Bone marrow (tissue), 2 donors: ENCODE measurements at regions not wholly inside any gene's neighbourhood (a gene's known extent, or its start where the extent isn't known, plus 50 kb on each side); places are given as distances from the start of the nearest gene placed in this dataset.
"Not testable (repeated sequence)": the region's sequence is repeated elsewhere in the genome, so short reads cannot be mapped to it uniquely, and the experiment has no call there.

Experiments
- DNase-seq, 2 donors: peaks; one replicate each; lab custom pipeline; 2025; lab: John Stamatoyannopoulos, UW

GRCh38 chr4:59724286-59724685, 1475.8 kb upstream of the ADGRL3 start:
- DNase-seq = not testable (repeated sequence)

GRCh38 chr4:59727745-59728144, 1472.4 kb upstream of the ADGRL3 start:
- DNase-seq = no peak

GRCh38 chr4:59728496-59728895, 1471.6 kb upstream of the ADGRL3 start:
- DNase-seq = no peak

DNA sequence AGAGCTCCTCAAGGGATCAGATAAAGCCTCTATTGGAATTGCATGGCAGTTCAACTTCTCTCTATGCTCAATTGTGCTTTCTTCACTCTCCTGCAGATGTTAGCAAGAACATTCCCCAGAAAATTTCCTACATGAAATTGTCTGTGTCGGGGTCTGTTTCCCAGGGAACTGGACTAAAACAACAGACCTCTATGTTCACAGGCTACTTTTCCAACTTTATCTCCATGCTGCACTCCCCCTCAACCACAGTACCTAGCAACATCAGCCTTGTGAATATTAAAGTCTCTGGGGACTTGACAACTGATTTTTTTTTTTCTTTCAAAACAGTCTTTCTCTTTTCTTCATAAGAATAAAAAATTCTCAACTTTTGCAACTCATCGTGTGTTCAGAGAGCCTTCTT, 1470.8 kb upstream of the ADGRL3 start:
- DNase-seq = no peak

- DNase-seq = no peak
These were observed 1451.7 kb upstream of the ADGRL3 start for GRCh38 chr4:59748433-59748832.

DNA sequence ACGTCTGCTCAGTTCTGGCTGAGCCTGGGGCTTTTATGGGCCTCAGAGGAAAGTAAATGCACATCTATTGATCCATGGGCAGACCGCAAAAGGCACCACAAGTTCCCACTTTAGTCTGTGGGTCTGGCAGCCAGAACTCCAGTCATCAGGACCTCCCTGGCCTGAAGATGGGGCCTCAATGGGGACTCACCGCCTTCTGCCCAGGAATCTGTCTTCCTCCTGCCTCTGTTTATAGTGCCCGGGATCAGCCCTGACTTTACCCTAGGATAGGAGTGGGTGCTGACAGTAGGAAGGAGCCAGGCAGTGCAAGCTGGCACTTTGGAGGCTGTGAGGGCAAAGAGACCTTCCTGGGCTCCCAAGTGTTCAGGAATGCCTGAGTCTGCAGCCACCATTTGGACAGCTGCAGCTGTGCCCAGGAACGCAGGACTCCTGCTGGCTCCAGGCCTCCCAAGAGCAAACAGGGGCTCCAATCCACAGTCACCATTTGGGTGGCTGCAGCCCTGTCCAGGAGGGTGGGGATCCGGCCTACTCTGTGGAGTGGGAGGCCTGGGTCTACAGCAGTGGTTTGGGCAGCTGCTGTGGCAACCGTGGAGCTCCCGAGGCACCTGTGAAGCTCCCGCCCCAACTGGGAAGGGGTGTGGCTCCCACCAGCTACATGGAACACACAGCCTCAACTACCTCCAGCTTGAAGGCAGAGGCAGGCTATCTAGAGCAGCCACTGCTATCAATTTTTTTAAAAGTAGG, 1440.9 kb upstream of the ADGRL3 start:
- DNase-seq = no peak

- DNase-seq = no peak
These were observed 1437.8 kb upstream of the ADGRL3 start for GRCh38 chr4:59762344-59762743.

DNA sequence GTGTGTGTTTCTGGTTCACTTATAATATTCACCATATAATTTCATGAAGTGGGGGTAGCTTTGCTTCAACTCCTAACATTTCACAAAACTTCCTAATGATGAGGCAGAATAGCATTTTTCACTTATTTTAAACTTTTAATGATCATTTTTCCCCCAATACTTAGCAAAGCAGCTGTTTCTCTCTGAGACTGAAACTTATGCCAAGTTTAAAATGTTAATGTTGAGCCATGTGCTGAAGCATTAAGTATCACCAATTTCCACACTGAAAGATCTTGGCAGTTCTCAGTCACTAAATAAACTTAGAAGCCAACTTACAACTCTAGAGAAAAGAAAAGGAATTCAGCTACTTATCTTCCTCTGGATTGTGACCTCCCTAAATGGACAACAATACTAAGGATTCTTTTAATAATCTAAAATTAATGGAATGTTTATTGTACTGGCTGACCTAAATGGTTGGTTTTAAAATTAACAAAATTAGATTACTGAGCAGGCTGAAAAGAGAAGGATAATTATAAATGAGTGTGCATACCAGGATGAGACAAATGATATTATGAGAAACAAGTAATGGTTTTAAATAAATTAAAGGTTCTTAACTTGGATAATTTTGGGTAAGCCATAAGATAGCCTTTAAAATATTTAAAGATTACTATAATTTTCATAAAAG, 1429.4 kb upstream of the ADGRL3 start:
- DNase-seq = no peak

DNA sequence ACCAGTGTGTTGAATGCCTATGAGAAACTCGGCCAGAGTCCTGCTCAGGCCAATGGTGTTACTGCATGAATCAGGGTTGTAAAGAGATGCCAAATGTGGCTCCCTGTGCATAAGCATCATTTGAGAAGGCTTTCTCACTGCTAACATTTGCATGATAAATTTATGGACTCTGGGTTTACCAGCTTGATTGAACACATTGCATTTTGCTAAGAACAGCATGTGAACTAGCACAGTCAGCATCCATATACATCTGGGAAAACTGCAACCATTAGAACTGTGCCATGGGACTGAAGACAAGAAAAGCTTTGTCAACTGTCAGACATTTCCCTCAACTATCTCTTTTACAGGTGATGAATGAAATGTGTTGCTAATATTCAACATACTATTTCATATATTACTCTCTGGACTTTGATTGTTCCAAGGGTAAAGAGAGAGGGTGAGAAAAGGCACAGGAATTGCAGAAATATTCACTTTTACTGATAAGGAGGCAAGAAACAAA, 1427.4 kb upstream of the ADGRL3 start:
- DNase-seq = no peak

GRCh38 chr4:59780271-59780670, 1419.9 kb upstream of the ADGRL3 start:
- not testable (repeated sequence) for DNase-seq

DNA sequence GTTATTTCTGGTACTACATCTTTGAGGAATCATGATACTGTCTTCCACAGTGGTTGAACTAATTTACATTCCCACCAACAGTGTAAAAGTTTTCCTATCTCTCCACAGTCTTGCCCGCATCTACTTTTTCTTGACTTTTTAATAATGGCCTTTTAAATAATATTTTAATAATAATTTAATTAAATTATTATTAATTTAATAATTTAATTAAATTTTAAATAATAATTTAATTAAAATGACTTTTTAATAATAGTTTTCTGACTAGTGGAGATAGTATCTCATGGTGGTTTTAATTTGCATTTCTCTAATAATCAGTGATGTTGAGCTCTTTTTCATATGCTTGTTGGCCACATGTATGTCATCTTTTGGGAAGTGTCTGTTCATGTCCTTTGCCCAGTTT, 1395.0 kb upstream of the ADGRL3 start:
- DNase-seq = no peak

- DNase-seq = no peak
These were observed 1385.6 kb upstream of the ADGRL3 start for GRCh38 chr4:59814402-59815010.

DNA sequence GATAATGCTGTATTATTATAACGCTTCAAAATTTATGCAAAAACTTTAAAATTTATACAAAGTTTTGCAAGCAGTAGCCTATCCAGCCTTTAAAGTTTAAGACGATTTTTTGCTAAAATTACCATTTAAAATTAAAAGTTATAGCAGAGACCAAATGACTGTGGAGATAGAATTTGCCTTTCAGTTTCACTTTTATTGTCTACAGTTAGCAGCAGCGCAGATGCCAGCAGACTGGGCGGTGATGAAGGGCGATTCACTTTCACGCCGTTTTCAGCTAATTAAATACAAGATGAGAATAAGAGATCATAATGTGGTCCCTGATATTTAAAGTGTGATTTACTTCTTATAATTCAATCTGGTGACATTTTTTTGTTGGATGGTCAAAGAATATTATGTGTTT, 1381.5 kb upstream of the ADGRL3 start:
- DNase-seq = peak in 1 of 2 donors; percentile 55

GRCh38 chr4:59823311-59823710, 1376.8 kb upstream of the ADGRL3 start:
- DNase-seq = no peak

DNA sequence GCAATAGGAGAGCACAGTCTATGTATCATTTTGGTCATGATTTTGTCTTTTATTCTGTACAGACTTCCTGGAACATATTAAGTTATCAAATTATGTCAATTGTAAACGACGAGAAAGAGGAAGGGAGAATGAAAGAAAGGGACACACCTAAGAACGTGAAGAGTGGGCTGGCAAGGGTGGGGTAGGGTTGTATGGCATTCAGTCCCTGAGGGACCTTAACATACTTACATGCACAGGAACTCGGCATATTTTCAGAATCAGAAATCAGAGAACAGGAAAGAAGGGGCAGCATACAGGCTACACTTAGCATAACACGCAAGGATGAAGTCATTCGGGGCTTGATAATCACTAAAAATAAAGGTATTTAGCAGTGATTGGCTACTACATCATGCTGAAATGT, 1375.0 kb upstream of the ADGRL3 start:
- DNase-seq = no peak

- no peak for DNase-seq
These were observed 1368.4 kb upstream of the ADGRL3 start for GRCh38 chr4:59831746-59832145.

- DNase-seq = no peak
These were observed 1365.2 kb upstream of the ADGRL3 start for GRCh38 chr4:59834943-59835342.

DNA sequence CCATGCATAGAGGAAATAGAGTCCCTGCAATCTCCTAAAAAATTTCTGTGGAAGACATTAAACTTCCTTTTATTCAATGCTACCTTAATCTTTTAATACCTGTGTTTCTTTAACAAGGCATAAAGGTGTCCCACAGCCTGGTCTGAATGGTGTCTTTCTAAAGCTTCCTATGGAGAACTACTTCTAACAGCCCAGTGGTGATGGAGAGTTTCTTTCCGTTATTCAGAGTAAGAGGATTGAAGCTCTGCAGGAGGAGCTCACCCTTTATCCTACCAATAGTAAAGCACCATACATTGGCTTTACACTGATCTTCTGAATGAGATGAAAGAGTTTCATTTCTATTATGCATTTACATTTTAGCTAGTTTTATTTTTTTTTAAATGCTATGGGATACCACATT, 1362.4 kb upstream of the ADGRL3 start:
- no peak for DNase-seq

- DNase-seq = no peak
These were observed 1361.9 kb upstream of the ADGRL3 start for GRCh38 chr4:59838236-59838635.

- no peak for DNase-seq
These were observed 1358.4 kb upstream of the ADGRL3 start for GRCh38 chr4:59841698-59842097.

DNA sequence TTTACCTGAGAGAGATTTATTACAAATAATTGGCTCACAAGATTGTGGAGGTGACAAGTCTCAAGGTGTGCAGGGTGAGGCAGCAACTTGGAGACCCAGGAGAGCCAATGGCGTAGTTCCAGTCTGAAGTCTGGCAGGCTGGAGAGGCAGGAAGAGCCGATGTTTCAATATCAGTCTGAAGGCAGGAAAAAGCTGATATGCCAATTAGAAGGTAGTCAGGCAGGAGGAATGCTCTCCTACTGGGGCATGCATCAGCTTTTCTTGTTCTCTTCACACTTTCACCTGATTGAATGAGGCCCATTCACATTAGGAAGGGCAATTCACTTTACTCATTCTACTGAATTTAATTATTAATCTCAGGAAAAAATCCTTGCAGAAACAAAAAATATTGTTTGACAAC, 1351.7 kb upstream of the ADGRL3 start:
- no peak for DNase-seq

- DNase-seq = no peak
These were observed 1344.3 kb upstream of the ADGRL3 start for GRCh38 chr4:59855630-59856352.
